ENCODE measurements at regions not wholly inside any gene's neighbourhood (a gene's known extent, or its start where the extent isn't known, plus 50 kb on each side); places are given as distances from the start of the nearest gene placed in this dataset.

- no peak overlapping the region for H3K4me3 ChIP-seq (replicated peaks in 1 of 2; ENCODE audit: low read depth in 2 of 2, low read length in 2 of 2)
- peak in 1 of 2 donors; percentile 31 for DNase-seq (ENCODE audit: low read depth in 2 of 2)
- TF ChIP-seq CTCF (IDR thresholded peaks at IDR 0.05; ENCODE audit: low read depth, low read length): peak; percentile 38
Observed at GRCh38 chr16:59192551-59193199, 458.6 kb upstream of the GOT2 start.

- H3K4me3 ChIP-seq (replicated peaks in 1 of 2; ENCODE audit: low read depth in 2 of 2, low read length in 2 of 2): no peak overlapping the region
- TF ChIP-seq CTCF (IDR thresholded peaks at IDR 0.05; ENCODE audit: low read depth, low read length): no peak
- no peak for DNase-seq (ENCODE audit: low read depth in 2 of 2)
Observed at GRCh38 chr16:59190731-59191130, 456.6 kb upstream of the GOT2 start.

- no peak for TF ChIP-seq CTCF (IDR thresholded peaks at IDR 0.05; ENCODE audit: low read depth, low read length)
- no peak overlapping the region for H3K4me3 ChIP-seq (replicated peaks in 1 of 2; ENCODE audit: low read depth in 2 of 2, low read length in 2 of 2)
Observed at GRCh38 chr16:59188029-59188428, 453.9 kb upstream of the GOT2 start.

GRCh38 chr16:59181821-59182420 lies 447.8 kb upstream of the GOT2 start:
- no peak for TF ChIP-seq CTCF (IDR thresholded peaks at IDR 0.05; ENCODE audit: low read depth, low read length)
- DNase-seq (ENCODE audit: low read depth in 2 of 2): no peak
- H3K4me3 ChIP-seq (replicated peaks in 1 of 2; ENCODE audit: low read depth in 2 of 2, low read length in 2 of 2): no peak overlapping the region

More at GRCh38 chr16:59188029-59188428, 453.9 kb upstream of the GOT2 start:
- DNase-seq (ENCODE audit: low read depth in 2 of 2): no peak

GRCh38 chr16:59180083-59180476 lies 446.0 kb upstream of the GOT2 start:
- H3K4me3 ChIP-seq (replicated peaks in 1 of 2; ENCODE audit: low read depth in 2 of 2, low read length in 2 of 2): no peak overlapping the region
- no peak for TF ChIP-seq CTCF (IDR thresholded peaks at IDR 0.05; ENCODE audit: low read depth, low read length)
- no peak for DNase-seq (ENCODE audit: low read depth in 2 of 2)

GRCh38 chr16:59179446-59180082 lies 445.4 kb upstream of the GOT2 start:
- TF ChIP-seq CTCF (IDR thresholded peaks at IDR 0.05; ENCODE audit: low read depth, low read length): no peak
- no peak overlapping the region for H3K4me3 ChIP-seq (replicated peaks in 1 of 2; ENCODE audit: low read depth in 2 of 2, low read length in 2 of 2)
- peak in 1 of 2 donors; percentile 15 for DNase-seq (ENCODE audit: low read depth in 2 of 2)
